Activated CD4-positive, alpha-beta T cell treated with anti-CD3 and anti-CD28 coated beads, Interleukin-2, Interleukin-6, amounts not matched to agents 100 ng/mL and 50 ng/mL, durations not matched to agents 16 hours and 8 hours (primary cell): ENCODE measurements at regions not wholly inside any gene's neighbourhood (a gene's known extent, or its start where the extent isn't known, plus 50 kb on each side); places are given as distances from the start of the nearest gene placed in this dataset.

Experiments used
- DNase-seq: peaks from one replicate; pipeline ENCODE4 v3.0.0-alpha.2; 2020

- no peak for DNase-seq
These were observed 89.2 kb downstream of the KCNRG start for GRCh38 chr13:50104493-50104892.

- no peak for DNase-seq
These were observed 91.3 kb downstream of the KCNRG start for GRCh38 chr13:50106559-50106958.

GRCh38 chr13:50107205-50107604, 92.0 kb downstream of the KCNRG start:
- DNase-seq, result no peak

- no peak for DNase-seq
These were observed 99.7 kb downstream of the KCNRG start for GRCh38 chr13:50114961-50115360.

- no peak for DNase-seq
These were observed 100.5 kb downstream of the KCNRG start for GRCh38 chr13:50115695-50116094.

- DNase-seq, result no peak
These were observed 101.3 kb downstream of the KCNRG start for GRCh38 chr13:50116430-50116973.

GRCh38 chr13:50119591-50119990, 104.3 kb downstream of the KCNRG start:
- no peak for DNase-seq

- no peak for DNase-seq
These were observed 107.2 kb downstream of the KCNRG start for GRCh38 chr13:50122455-50122854.

GRCh38 chr13:50123002-50123401, 107.8 kb downstream of the KCNRG start:
- DNase-seq, result no peak

GRCh38 chr13:50123515-50123861, 108.2 kb downstream of the KCNRG start:
- no peak for DNase-seq

- peak; percentile 92 for DNase-seq
These were observed 108.8 kb downstream of the KCNRG start for GRCh38 chr13:50123862-50124535.

GRCh38 chr13:50124536-50125303, 109.5 kb downstream of the KCNRG start:
- peak; percentile 23 for DNase-seq

GRCh38 chr13:50125304-50125553, 110.0 kb downstream of the KCNRG start:
- no peak for DNase-seq

- DNase-seq, result peak; percentile 76
These were observed 110.5 kb downstream of the KCNRG start for GRCh38 chr13:50125554-50126262.

GRCh38 chr13:50126263-50126992, 111.2 kb downstream of the KCNRG start:
- DNase-seq, result peak; percentile 32

- peak; percentile 35 for DNase-seq
These were observed 111.9 kb downstream of the KCNRG start for GRCh38 chr13:50126993-50127725.

GRCh38 chr13:50127726-50128291, 112.6 kb downstream of the KCNRG start:
- no peak for DNase-seq

GRCh38 chr13:50128428-50128931, 113.2 kb downstream of the KCNRG start:
- peak; percentile 77 for DNase-seq

- peak; percentile 29 for DNase-seq
These were observed 113.9 kb downstream of the KCNRG start for GRCh38 chr13:50129081-50129705.

GRCh38 chr13:50129706-50130122, 114.5 kb downstream of the KCNRG start:
- no peak for DNase-seq
